NCI-H2081 (cell line): ENCODE measurements at regions not wholly inside any gene's neighbourhood (a gene's known extent, or its start where the extent isn't known, plus 50 kb on each side); places are given as distances from the start of the nearest gene placed in this dataset.

Source experiments
- DNase-seq, 2 experiments: peaks; one replicate each; lab custom pipeline; 2025; lab: John Stamatoyannopoulos, UW

- no peak for DNase-seq
These were observed 843.6 kb upstream of the NECTIN3 start for GRCh38 chr3:110227991-110228390.

- no peak for DNase-seq
These were observed 836.8 kb upstream of the NECTIN3 start for GRCh38 chr3:110234831-110235230.

- DNase-seq: no peak
These were observed 834.5 kb upstream of the NECTIN3 start for GRCh38 chr3:110236976-110237610.

GRCh38 chr3:110243081-110243480 is 828.5 kb upstream of the NECTIN3 start:
- DNase-seq: no peak

GRCh38 chr3:110246796-110247376 is 824.7 kb upstream of the NECTIN3 start:
- DNase-seq: no peak

GRCh38 chr3:110248666-110249065 is 823.0 kb upstream of the NECTIN3 start:
- DNase-seq: no peak

GRCh38 chr3:110253794-110254193 is 817.8 kb upstream of the NECTIN3 start:
- DNase-seq: no peak

GRCh38 chr3:110254591-110254990 is 817.0 kb upstream of the NECTIN3 start:
- no peak for DNase-seq

GRCh38 chr3:110261141-110261540 is 810.5 kb upstream of the NECTIN3 start:
- DNase-seq: no peak

GRCh38 chr3:110262896-110263295 is 808.7 kb upstream of the NECTIN3 start:
- no peak for DNase-seq

GRCh38 chr3:110265302-110265701 is 806.3 kb upstream of the NECTIN3 start:
- no peak for DNase-seq

GRCh38 chr3:110267304-110267845 is 804.2 kb upstream of the NECTIN3 start:
- no peak for DNase-seq

- DNase-seq: no peak
These were observed 799.1 kb upstream of the NECTIN3 start for GRCh38 chr3:110272525-110272924.

GRCh38 chr3:110291886-110292501 is 779.6 kb upstream of the NECTIN3 start:
- no peak for DNase-seq

GRCh38 chr3:110293660-110294059 is 778.0 kb upstream of the NECTIN3 start:
- DNase-seq: no peak

- DNase-seq: no peak
These were observed 774.7 kb upstream of the NECTIN3 start for GRCh38 chr3:110296885-110297284.

- no peak for DNase-seq
These were observed 769.8 kb upstream of the NECTIN3 start for GRCh38 chr3:110301781-110302180.

GRCh38 chr3:110307065-110307809 is 764.4 kb upstream of the NECTIN3 start:
- DNase-seq: no peak

GRCh38 chr3:110311541-110311940 is 760.1 kb upstream of the NECTIN3 start:
- no peak for DNase-seq

- DNase-seq: peak; percentile 60 to 65
These were observed 757.0 kb upstream of the NECTIN3 start for GRCh38 chr3:110314512-110315114.

- DNase-seq: no peak
These were observed 753.5 kb upstream of the NECTIN3 start for GRCh38 chr3:110318108-110318507.

GRCh38 chr3:110323349-110323748 is 748.3 kb upstream of the NECTIN3 start:
- no peak for DNase-seq
